IPS-NIHi11 (cell line): ENCODE measurements at regions not wholly inside any gene's neighbourhood (a gene's known extent, or its start where the extent isn't known, plus 50 kb on each side); places are given as distances from the start of the nearest gene placed in this dataset.

Experiments
- DNase-seq: peaks from one replicate; pipeline ENCODE4 v3.0.0; 2012; ENCODE audit warnings: mixed read lengths, low spot score

DNA sequence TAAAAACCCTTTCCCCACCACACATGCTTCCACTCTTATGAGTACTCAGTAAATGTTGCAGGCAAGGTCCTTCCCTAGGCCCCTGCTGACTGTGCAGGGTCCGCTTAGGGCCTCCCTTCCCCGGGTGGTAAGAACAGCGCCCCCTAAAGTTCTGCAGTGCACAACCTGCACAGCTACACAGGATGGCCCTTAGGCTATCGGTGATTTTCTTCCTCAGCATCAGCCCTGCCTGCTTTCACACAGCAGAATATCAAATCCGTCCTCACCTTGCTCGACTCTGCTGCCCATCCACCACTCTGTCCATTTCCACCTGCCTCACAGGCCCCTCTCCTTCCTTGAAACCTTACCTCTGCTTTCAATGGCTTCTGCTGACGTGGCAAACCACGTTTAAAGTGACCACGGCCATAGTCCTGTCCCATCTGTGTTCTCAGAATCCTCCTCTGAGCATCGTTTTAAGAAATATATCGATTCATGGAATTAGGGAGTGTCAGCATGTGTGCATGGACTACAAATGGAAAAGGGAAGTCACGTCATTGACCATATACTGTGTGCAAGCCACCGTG lies 51.4 kb upstream of the TMEM132E start:
- peak; percentile 73 for DNase-seq

DNA sequence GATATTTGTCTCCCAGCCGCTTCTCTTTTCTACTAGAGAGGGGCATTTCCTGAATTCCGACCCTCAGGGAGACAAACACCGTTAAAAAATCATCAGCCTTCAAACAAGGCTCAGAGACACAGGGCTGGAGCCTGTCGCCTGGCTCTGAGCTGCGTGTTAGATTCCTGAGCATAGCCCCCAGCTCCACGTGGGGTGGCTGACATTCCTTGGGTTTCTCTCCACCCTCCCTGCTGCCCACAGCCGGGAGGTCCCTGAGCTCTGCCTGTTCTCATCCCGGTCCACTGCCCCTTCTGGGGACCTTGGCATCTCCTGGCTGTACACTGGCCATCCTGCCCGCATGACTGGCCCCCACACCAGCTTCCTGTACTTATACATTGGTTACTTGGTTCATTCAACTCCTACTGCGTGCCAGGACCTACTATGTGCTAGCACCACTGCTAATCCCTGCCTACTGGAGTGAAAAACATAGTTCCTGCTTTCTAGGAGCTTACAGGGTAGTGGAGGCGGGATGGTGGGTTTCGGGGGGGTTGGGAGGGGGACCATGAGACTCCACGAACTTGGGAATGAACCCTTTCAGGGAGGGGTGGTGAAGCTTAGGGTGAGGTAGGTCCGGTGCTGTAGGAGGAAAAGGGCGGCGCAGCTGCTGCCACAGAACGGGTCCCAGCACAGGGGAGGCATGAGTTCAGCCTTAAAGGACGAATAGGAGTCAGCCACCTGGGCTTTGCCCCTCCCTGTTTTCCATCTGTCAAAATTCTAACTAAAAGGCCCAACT lies 52.1 kb upstream of the TMEM132E start:
- DNase-seq: no peak

DNA sequence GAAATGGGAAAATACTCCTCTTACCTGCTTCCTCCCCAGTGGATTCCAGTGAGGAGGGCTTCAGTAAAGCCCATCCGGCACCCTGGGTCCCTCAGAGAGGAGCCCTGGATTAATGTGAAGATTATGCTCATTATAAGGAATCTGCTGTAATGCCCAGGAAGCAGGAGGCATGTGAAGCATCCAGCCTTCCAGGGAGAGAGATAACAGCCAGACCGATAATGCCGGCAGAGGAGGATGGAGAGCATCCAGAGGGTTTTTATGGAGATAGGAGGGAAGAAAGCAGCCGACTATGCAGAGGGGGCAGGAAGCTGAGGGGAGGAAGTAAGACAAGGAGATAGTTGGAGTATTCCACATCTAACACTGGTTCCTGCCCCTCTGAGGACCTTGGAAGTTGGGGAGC lies 53.7 kb upstream of the TMEM132E start:
- DNase-seq: no peak

DNA sequence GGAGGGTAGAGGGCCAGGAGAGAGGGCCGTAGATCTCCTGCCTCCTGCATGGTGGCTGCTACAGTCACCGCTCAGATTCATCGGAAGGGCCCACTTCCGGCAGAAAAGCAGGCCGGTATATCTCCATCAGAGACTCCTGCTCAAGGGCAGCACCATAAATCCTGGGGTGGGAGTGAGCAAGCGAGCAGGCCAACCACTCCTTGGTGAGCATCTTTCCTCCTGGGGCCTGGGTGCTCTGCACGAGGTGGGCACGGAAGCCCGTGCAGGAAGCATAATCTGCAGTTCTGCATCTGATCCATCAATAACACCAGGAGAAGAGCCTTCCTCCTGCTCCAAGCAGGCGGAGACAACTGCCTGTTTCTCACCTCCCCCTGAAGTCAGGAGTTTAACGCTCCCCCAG lies 57.4 kb upstream of the TMEM132E start:
- DNase-seq: no peak

DNA sequence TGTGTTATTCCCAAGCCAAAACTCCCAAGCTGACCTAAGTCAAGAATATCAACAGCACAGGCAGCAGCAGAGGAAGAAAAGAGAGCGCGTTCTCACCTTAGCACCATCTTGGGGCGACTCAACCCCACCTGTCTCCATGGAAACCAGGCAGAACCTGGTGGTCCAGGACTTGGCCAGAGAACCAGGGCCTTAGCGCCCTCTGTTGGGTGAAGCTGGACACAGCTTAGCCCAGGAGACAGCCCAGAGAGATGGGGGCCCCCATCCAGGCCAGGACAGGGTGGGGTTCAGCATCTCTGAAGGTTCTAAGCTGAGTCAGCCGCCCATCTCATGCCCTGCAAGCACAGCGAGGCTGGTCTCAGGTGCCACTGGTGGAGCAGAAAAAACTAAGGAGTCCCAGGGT lies 60.1 kb upstream of the TMEM132E start:
- DNase-seq: peak; percentile 80

DNA sequence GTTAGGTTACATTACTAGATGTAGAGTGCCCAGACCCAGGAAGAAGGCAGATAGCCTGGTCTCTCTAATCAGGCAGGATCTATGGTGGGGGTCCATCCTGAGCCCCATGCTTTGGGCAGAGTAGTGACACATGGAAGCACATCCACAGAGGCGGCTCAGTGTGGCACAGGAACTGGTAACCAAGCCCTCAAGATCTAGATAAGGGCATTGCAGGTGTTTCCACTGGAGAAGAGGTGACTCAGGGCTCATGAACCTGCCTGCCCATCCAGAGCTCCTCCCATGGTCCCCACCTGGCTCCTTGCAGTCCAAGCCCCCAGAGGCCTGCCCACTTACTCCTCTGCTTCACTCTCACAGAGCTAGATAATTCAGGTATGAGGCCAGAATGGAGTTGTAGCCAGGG lies 62.0 kb upstream of the TMEM132E start:
- no peak for DNase-seq

DNA sequence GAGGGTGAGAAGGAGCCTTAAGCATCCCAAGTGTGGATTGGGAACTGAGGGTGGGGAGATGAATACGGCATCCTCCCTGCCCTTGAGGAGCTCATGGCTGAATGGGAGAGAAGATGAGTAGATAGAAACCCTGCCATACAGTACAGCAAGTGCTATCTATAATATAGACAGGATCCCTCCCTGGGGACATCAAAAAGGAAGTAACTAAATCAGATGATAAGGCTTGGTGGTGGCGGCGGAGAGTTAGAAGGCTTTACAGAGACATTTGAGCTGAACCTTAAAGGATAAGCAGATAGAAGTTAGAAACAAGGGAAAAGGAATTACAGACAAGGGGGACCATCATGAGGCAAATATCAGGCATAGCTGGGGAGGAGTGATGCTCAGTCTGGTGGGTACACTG lies 67.5 kb upstream of the TMEM132E start:
- no peak for DNase-seq

DNA sequence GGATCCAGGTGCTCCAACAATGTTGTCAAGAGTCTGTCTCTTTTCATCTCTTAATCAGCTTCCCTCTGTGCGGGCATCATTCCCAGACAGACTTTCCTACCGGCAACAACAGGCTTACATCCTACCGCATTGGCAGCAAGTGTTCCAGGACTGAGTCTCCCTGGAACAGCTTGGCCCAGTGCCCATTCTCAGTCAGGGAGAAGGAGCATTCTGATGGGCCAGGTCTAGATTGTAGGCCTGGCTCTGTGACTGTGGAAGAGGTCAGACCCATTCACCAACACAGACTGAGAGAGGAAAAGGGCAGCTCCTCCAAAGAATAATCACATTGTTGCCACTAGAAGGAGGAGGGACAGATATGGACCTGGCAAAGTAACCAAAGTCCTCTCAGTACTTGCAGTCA lies 68.1 kb upstream of the TMEM132E start:
- DNase-seq: no peak

DNA sequence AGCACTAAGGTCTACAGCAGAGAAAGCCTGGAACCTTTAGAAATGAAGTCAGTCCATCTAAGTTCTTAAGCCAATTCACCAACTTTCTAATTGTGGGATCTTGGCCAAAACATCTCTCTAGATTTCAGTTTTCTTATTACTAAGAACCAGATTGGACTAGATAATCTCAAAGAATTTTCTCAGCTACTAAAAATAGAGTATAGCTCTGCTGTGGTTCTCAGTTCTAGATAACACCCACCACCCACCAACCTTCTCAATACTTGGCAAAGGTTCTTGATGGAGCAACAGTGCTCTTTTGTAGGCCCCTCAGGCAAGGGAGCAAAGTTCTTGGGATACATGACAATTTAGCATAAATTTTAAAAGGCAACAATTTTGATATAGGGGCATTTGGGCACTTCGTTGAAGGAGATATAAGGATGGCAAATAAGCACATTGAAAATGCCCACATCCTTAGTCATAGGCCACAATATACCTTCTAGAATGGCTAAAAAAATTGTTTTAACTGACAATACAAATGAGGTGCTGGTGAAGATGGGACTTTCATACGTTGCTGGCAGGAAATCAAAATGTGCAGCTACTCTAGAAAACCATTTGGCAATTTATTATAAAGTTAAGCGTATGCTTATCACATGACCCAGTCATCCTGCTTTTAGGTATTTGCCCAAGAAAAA lies 74.4 kb upstream of the TMEM132E start:
- no peak for DNase-seq

DNA sequence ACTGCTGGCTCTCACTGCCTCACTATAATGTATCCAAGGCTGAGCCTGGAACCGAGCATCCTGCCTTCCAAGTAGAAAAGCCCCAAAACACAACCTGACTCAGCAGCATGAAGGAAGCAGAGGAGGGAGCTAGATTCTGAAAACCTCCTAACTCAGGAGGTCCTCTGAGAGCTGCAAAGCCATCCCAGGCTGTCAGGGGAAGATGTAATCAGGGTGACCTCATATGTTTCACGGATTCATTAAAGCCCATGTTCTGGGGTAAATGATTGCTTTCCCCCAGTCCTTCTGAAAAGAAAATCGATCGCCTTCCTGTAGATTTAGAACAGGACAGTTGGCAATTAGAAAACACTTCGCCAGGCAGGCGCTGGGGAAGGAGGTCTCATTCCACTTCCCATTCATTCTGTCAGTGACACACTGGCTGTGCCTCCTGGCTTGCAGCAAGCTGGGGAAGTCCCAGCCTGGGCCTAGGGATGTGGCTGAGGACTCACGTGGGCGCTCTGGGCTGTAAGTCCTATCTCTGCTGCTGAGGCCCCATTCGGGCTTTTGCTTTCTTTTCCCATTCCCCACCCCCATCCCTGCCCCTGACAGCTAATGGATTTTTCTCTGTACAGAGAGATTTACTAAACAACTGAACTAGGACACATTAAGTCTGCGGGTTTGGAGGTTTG lies 75.7 kb upstream of the TMEM132E start:
- DNase-seq: no peak

DNA sequence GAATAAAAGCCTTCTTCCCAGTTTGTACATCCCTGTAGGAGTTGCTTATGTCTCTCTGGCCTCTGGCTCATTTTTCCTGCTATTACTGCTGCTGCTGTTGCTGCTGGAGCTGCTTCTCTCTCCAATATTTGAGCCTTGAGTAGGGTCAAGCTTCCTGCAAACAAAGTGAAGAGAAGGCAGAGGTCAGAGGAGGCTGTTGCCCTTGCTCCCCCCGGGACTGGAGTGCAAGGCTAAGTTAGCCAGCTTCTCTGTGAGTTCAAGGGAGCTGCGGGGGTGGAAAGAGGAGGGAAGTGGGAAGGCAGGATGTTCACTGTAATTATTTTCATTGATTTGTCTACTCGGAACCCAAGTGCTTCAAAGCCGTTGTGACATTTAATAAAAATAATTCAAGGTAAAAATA lies 77.0 kb upstream of the TMEM132E start:
- no peak for DNase-seq

DNA sequence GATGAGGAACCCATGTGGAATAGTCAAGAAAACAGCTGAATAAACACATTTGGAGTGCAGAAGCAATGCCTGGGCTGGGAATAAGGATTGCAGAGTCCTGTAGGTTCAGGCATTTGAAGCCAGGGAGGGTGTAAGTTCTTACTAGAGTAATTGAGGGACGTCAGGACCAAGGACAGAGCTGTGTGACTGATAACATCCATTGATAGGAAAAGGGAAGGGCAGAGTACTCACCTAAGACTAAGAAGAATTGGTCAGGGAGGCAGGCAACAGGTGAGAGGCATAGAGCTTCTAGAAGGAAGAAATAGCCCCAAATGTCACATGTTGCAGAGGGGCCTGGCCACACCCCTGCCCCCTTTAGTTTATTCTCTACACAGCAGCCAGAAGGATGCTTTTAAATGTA lies 79.8 kb upstream of the TMEM132E start:
- DNase-seq: peak; percentile 81

DNA sequence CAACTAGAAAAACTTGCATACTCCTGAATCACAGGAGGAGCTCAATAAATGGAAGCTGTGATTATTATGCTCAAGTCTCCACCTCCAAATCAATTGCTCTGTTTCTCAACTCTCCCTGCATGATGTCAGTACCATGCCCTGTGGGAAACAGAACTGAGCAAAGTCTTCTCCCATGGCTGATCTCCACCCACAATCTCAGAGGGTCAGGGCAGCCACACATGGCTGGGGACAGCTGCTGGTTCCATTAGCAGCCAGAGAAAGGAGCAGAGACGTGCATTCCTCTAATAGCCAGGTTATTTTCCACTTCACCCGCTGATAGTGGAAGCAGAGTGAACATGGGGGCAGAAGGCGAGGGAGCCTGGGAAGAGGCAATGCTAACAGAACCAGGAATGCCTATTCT lies 85.5 kb upstream of the TMEM132E start:
- no peak for DNase-seq

DNA sequence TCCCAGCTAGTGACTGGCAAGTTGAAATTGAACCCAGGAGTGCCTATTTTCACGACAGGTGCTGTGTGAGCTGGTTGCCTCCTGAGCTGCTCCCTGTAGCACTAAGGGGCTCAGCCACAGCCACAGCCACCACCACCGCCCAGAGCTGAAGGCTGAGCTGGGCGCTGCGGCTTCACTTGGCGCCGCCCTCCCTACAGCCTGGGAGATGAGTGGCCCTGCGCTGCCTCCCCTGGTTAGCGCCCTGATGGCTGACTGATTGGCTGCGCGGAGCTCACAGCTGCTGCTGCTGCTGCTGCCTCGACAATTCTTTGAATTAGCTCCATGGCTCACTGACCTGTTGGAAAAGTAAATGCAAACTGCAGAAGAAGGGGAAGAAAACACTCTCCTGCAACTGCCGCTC lies 91.8 kb upstream of the TMEM132E start:
- DNase-seq: peak; percentile 42

DNA sequence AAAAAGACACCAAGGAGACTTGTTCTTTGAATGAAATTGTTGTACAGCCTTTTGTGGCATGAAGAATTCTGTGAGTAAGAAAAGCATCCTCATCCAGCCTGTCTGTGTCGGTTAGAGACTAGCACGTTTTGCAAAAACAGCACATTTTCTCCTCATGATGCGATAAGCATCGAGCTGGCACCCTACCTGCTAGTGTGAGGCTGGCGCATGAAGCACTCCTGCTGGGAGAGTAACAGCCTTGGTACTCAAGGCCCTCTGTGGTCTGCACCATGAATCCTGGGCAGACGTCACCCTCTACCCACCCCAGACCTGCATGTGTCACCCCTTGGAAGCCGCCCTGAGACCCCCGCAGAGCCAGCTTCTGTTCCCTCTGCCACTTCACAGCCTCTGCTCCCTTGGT lies 92.6 kb upstream of the TMEM132E start:
- DNase-seq: no peak

DNA sequence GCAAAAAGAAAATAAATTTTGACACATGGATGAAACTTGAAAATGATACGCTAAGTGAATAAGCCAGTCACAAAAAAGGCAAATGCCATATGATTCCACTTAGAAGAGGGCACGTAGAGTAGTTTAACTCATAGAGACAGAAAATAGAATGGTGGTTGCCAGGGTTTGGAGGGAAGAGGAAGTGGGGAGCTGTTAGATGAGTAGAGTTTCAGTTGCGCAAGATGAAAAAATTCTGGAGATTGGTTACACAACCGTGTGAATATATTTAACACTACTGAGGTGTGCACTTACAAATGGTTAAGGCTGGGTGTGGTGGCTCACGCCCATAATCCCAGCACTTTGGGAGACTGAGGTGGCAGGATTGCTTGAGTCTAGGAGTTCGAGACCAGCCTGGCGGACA lies 93.4 kb upstream of the TMEM132E start:
- DNase-seq: no peak

DNA sequence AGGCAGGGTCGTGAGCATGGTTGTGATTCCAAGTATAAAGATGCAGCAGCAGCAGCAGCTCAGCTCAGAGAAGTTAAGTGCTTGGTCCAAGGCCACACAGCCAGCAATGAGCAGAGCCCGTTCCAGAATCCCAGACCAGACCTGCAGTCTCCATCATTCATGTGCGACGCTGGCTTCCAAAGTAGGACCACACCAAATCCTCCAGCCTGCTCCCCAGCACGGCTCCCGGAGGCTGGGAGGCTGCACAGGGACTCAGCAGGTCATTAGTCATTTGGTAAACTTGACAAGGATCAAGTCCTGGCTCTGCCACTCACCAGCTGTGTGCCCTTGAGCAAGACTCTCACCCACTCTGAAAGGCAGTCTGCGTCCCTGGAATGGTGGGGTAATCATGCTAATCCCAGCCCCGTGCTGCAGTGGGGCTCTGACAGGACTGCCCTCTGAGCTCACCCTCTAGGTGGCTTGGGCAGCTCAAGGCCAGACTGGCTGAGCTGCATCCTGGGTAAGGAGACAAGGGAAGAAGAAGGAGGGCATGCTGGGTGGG lies 95.1 kb upstream of the TMEM132E start:
- DNase-seq: no peak

DNA sequence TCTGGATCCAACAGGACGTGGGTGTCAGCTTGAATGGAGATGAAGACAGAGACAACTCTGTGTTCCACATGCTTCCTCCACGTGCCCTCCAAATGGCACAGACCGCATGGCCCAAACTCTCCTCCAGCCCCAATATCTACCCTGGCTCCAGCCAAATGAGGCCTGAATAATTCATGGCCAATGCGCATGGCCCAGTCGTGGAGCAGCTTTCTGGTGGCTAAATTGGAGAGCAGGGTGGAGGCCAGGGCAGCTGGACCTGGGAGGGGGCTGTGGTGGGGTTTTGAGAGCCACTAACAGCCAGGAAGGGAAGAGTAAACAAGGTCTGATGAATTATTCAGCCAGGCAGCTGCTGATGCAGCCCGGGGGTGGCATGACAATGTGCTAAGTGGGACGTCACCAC lies 96.7 kb upstream of the TMEM132E start:
- no peak for DNase-seq

DNA sequence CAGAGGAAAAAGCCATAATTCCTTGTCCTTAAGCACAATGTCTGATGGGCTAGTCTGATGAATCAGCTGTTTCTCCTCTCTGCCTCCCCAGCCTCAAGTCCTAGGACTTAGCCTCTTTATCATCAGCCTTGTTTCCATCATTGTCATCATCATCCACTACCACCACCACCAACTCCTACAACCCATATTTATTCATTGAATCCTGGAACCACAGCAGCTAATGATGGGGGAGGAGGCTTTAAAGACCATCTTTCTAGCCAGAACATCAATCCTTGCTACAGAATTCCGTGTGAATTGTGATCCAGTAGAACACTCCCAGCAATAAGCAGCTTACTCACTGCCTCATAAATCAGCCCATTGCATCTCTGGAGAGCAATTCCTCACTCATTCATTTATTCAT lies 97.6 kb upstream of the TMEM132E start:
- no peak for DNase-seq

DNA sequence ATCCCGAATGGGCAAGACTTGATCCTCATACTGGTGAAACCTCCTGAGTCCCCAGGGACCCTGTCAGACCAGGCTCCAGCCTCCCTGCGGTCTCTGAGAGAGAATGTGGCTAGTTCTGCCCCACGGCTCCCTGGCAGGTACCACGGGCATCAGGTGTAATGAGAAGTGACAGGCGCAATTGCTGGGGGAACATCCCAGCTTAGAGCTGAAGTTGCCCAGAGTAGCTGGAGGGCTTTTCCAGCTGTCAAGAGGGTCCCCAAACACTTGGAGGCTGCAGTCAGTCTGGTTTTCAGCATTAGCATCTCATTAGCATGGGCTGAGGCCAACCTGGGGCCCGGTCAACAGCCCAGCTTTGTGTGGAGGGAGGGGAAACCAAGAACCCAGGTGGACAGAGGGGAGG lies 100.0 kb upstream of the TMEM132E start:
- DNase-seq: no peak

DNA sequence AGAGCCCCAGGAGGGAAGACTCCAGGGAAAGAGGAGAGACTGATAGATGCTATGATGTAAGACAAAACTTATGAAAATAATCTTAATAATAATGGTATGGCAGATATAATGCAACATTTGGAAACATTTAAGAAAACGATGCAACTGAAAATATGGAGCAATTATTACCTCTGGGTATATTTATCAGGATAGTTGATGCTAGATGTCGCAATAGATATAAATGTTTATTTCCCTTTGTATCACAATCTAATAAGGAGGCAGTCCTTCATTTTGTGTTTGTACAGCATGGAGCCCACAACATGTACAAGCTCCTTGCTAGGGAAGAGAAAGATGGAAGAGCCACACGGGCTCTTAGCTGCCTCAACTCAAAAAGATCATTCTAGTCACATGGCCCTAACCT lies 101.1 kb upstream of the TMEM132E start:
- DNase-seq: no peak

DNA sequence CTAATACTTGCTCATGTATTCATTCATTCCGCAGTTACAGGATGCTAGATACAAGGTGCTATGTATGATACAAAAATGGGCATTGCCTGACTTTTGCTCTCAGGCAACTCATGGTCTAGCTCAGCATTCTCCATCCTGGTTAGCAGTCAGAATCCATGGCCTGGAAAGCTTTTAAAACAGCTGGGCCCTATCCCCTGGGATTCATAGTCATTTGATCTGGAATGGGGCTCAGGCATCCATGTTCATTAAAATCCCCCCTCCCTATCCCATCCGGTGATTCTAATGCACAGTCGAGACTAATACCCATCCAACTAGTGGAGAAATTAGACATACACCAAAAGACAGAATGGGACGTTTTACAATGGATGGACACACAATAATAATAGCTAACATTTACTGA lies 104.1 kb upstream of the TMEM132E start:
- DNase-seq: no peak

DNA sequence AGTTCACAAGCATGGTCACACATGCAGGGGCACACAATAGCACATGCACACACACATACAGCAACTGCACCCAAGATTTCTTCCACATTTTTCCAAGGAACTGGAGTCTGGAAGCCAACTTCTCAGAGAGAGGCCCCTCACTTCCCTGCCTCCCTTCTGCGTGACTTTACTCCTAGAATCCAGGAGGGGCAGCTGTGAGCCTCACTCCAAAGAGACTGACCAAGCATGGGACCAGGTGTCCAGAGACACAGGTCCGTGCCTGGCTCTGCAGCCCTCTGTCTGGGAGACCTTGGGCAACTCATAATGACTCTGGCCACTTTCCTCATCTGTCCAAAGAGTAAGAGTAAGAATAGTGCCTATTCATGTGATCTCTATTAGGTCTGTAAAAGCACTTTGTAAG lies 104.7 kb upstream of the TMEM132E start:
- peak; percentile 40 for DNase-seq
